Right atrium auricular region (tissue), 2 donors: ENCODE measurements at regions not wholly inside any gene's neighbourhood (a gene's known extent, or its start where the extent isn't known, plus 50 kb on each side); places are given as distances from the start of the nearest gene placed in this dataset.

ENCODE experiments used
- DNase-seq: peaks from one replicate; pipeline ENCODE4 v3.0.0-alpha.2; 2019; ENCODE audit warnings: low spot score
- H3K27ac ChIP-seq, 2 donors: fragments of 200-600 bp; sonication (generic); 1 replicate in 1 of 2; 2 replicates in 1 of 2; pipeline ENCODE4 v1.5.1; 2016 to 2019
- H3K27me3 ChIP-seq, 2 donors: fragments of 200-600 bp; sonication (generic); one replicate each; pipeline versions ENCODE4 v1.5.1 to v1.6.0; 2017 to 2019
- H3K36me3 ChIP-seq: fragments of 200-600 bp; sonication (generic); one replicate; pipeline ENCODE4 v1.5.1; 2016
- H3K4me1 ChIP-seq, 2 donors: fragments of 200-600 bp; sonication (generic); one replicate each; pipeline versions ENCODE4 v1.5.1 to v1.6.0; 2017 to 2019
- H3K4me3 ChIP-seq, 2 donors: fragments of 200-600 bp; sonication (generic); 1 replicate in 1 of 2; 2 replicates in 1 of 2; pipeline ENCODE4 v1.5.1; 2017 to 2019; ENCODE audit warnings: mild to moderate bottlenecking in 1 of 2, moderate library complexity in 1 of 2
- H3K9me3 ChIP-seq, 2 donors: fragments of 200-600 bp; sonication (generic); one replicate each; pipeline ENCODE4 v1.5.1; 2019
- CTCF ChIP-seq, 2 donors: fragments of 200-600 bp; sonication (generic); IDR thresholded peaks; one replicate each; pipeline ENCODE4 v1.5.1; 2019; ENCODE audit warnings: antibody characterized with exemption in 2 of 2

GRCh38 chr6:104509355-104509754 lies 350.4 kb downstream of the HACE1 start:
- H3K4me3 ChIP-seq, result no peak overlapping the region
- no peak for TF ChIP-seq CTCF (IDR thresholded peaks at IDR 0.05)
- no peak overlapping the region for H3K27ac ChIP-seq
- DNase-seq, result no peak
- no peaks in the 10 kb centered on the region for H3K27me3 ChIP-seq
- H3K9me3 ChIP-seq, result no peaks in the 10 kb centered on the region
- no peaks in the 10 kb centered on the region for H3K36me3 ChIP-seq
- H3K4me1 ChIP-seq, result no peaks in the 10 kb centered on the region

DNA sequence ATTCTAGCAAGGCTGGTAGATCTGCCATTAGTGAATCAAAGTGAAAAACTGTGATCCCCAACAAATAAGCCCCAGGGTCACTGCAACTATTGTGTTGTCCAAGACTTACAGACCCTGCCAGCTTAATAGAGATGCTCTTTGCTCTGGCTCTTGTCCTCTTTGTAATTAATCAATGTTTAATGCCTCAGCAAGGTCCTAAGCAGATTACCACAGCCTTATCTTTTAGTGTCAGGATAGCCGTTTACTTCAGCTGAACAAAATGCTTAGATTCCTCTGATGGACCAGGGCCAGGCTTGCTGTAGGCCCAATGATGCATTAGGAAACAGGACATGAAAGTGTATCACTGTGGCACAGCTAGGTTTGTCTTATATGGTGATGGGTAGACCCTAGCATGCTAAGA lies 353.3 kb downstream of the HACE1 start:
- H3K4me3 ChIP-seq, result no peak overlapping the region
- no peaks in the 10 kb centered on the region for H3K4me1 ChIP-seq
- TF ChIP-seq CTCF (IDR thresholded peaks at IDR 0.05), result no peak

GRCh38 chr6:104505838-104506237 lies 353.9 kb downstream of the HACE1 start:
- TF ChIP-seq CTCF (IDR thresholded peaks at IDR 0.05), result no peak
- no peak overlapping the region for H3K27ac ChIP-seq

More for the DNA sequence above, 353.3 kb downstream of the HACE1 start:
- DNase-seq, result no peak
- H3K9me3 ChIP-seq, result no peaks in the 10 kb centered on the region
- no peak overlapping the region for H3K27ac ChIP-seq
- H3K27me3 ChIP-seq, result no peaks in the 10 kb centered on the region
- H3K36me3 ChIP-seq, result no peaks in the 10 kb centered on the region

DNA sequence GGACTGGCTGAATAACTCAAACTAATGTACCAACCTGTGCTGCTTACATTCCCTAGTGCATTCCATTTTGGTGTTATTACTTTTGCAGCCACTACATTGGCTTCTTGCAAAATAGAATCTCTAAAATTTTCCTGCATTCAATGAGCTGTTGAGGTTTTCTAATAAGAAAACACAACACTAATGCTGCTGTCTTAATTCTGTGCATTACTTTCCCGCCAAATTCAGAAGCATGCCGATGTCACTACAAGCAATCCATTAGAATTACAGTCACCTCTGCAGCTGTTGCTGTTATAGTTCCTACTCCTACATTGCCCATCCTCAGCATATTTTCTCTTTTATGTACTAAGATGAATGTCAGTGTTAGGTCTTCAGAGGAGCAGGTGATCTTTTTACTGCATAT lies 359.5 kb downstream of the HACE1 start:
- Histone ChIP-seq H3K36me3 (no peaks in the 10 kb centered on the region), H3K27ac (no peak overlapping the region), H3K4me3 (no peak overlapping the region), H3K4me1 (no peaks in the 10 kb centered on the region), H3K9me3 (no peaks in the 10 kb centered on the region), H3K27me3 (no peaks in the 10 kb centered on the region)
- no peak for DNase-seq
- no peak for TF ChIP-seq CTCF (IDR thresholded peaks at IDR 0.05)

More at GRCh38 chr6:104505838-104506237, 353.9 kb downstream of the HACE1 start:
- Histone ChIP-seq H3K4me1 (no peaks in the 10 kb centered on the region), H3K4me3 (no peak overlapping the region), H3K36me3 (no peaks in the 10 kb centered on the region), H3K27me3 (no peaks in the 10 kb centered on the region), H3K9me3 (no peaks in the 10 kb centered on the region)
- DNase-seq, result no peak

GRCh38 chr6:104486035-104486434 lies 373.7 kb downstream of the HACE1 start:
- DNase-seq, result no peak
- TF ChIP-seq CTCF (IDR thresholded peaks at IDR 0.05), result no peak
- H3K36me3 ChIP-seq, result no peaks in the 10 kb centered on the region
- no peak overlapping the region for H3K27ac ChIP-seq
- H3K9me3 ChIP-seq, result no peaks in the 10 kb centered on the region
- no peaks in the 10 kb centered on the region for H3K4me1 ChIP-seq
- no peaks in the 10 kb centered on the region for H3K27me3 ChIP-seq
- no peak overlapping the region for H3K4me3 ChIP-seq

GRCh38 chr6:104484626-104485025 lies 375.1 kb downstream of the HACE1 start:
- DNase-seq, result no peak
- Histone ChIP-seq H3K4me1 (no peaks in the 10 kb centered on the region), H3K9me3 (no peaks in the 10 kb centered on the region), H3K36me3 (no peaks in the 10 kb centered on the region), H3K27me3 (no peaks in the 10 kb centered on the region), H3K27ac (no peak overlapping the region), H3K4me3 (no peak overlapping the region)
- TF ChIP-seq CTCF (IDR thresholded peaks at IDR 0.05), result no peak
